Posterior vena cava (tissue), 2 donors: ENCODE measurements at regions not wholly inside any gene's neighbourhood (a gene's known extent, or its start where the extent isn't known, plus 50 kb on each side); places are given as distances from the start of the nearest gene placed in this dataset.

Experiments used
- DNase-seq: peaks from one replicate; pipeline ENCODE4 v3.0.0-alpha.2; 2020; ENCODE audit warnings: low spot score
- intact Hi-C, 2 donors: fragments of 100-400 bp; cut with DNase I; formaldehyde crosslinking; loops; one replicate each; pipeline versions ENCODE4 v1.14.1 to v1.14.2; 2022 to 2023
- donor health status: DM: yes; HTN: yes; CAD: no.
- donor health status: DM: yes; HTN: yes; CAD: no.

- intact Hi-C loops: no loop called here
- no peak for DNase-seq
Observed at GRCh38 chr6:1053586-1053985, 258.3 kb upstream of the FOXQ1 start.

- DNase-seq: no peak
- intact Hi-C loops: no loop called here
Observed at GRCh38 chr6:1052262-1052661, 259.6 kb upstream of the FOXQ1 start.

- no peak for DNase-seq
- intact Hi-C loops: no loop called here
Observed at GRCh38 chr6:1049900-1050299, 262.0 kb upstream of the FOXQ1 start.

GRCh38 chr6:1049170-1049569 lies 262.7 kb upstream of the FOXQ1 start:
- intact Hi-C loops: no loop called here
- no peak for DNase-seq

- no peak for DNase-seq
- intact Hi-C loops: no loop called here
Observed at GRCh38 chr6:1047981-1048541, 263.8 kb upstream of the FOXQ1 start.

- no peak for DNase-seq
- intact Hi-C loops: no loop called here
Observed at GRCh38 chr6:1045239-1045638, 266.7 kb upstream of the FOXQ1 start.

- DNase-seq: no peak
- intact Hi-C loops: no loop called here
Observed at GRCh38 chr6:1044040-1044836, 267.7 kb upstream of the FOXQ1 start.

- no peak for DNase-seq
- intact Hi-C loops: no loop called here
Observed at GRCh38 chr6:1043458-1043836, 268.5 kb upstream of the FOXQ1 start.

GRCh38 chr6:1042583-1043457 lies 269.1 kb upstream of the FOXQ1 start:
- intact Hi-C loops: no loop called here
- no peak for DNase-seq

GRCh38 chr6:1040393-1040792 lies 271.5 kb upstream of the FOXQ1 start:
- no peak for DNase-seq
- intact Hi-C loops: no loop called here

- intact Hi-C loops: no loop called here
- DNase-seq: no peak
Observed at GRCh38 chr6:1039746-1040145, 272.2 kb upstream of the FOXQ1 start.

- intact Hi-C loops: no loop called here
- no peak for DNase-seq
Observed at GRCh38 chr6:1039191-1039590, 272.7 kb upstream of the FOXQ1 start.

GRCh38 chr6:1037430-1038202 lies 274.3 kb upstream of the FOXQ1 start:
- DNase-seq: no peak
- intact Hi-C loops: no loop called here

- intact Hi-C loops: no loop called here
- no peak for DNase-seq
Observed at GRCh38 chr6:1035401-1035800, 276.5 kb upstream of the FOXQ1 start.

- intact Hi-C loops: no loop called here
- DNase-seq: no peak
Observed at GRCh38 chr6:1031720-1032119, 280.2 kb upstream of the FOXQ1 start.

GRCh38 chr6:1029141-1029540 lies 282.8 kb upstream of the FOXQ1 start:
- intact Hi-C loops: no loop called here
- no peak for DNase-seq

GRCh38 chr6:1028723-1029122 lies 283.2 kb upstream of the FOXQ1 start:
- DNase-seq: no peak
- intact Hi-C loops: no loop called here

GRCh38 chr6:1027795-1028569 lies 283.9 kb upstream of the FOXQ1 start:
- no peak for DNase-seq
- intact Hi-C loops: no loop called here
